ENCODE measurements at regions not wholly inside any gene's neighbourhood (a gene's known extent, or its start where the extent isn't known, plus 50 kb on each side); places are given as distances from the start of the nearest gene placed in this dataset.

GRCh38 chr7:13148548-13148947 lies 461.1 kb downstream of the ARL4A start:
- TF ChIP-seq, protein P1, sequence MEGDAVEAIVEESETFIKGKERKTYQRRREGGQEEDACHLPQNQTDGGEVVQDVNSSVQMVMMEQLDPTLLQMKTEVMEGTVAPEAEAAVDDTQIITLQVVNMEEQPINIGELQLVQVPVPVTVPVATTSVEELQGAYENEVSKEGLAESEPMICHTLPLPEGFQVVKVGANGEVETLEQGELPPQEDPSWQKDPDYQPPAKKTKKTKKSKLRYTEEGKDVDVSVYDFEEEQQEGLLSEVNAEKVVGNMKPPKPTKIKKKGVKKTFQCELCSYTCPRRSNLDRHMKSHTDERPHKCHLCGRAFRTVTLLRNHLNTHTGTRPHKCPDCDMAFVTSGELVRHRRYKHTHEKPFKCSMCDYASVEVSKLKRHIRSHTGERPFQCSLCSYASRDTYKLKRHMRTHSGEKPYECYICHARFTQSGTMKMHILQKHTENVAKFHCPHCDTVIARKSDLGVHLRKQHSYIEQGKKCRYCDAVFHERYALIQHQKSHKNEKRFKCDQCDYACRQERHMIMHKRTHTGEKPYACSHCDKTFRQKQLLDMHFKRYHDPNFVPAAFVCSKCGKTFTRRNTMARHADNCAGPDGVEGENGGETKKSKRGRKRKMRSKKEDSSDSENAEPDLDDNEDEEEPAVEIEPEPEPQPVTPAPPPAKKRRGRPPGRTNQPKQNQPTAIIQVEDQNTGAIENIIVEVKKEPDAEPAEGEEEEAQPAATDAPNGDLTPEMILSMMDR (IDR thresholded peaks at IDR 0.05; ENCODE audit: low read length): no peak
- no peak for TF ChIP-seq EZH2phosphoT487 (IDR thresholded peaks at IDR 0.05; ENCODE audit: low read length)
